ENCODE measurements at regions not wholly inside any gene's neighbourhood (a gene's known extent, or its start where the extent isn't known, plus 50 kb on each side); places are given as distances from the start of the nearest gene placed in this dataset.

- no peak for TF ChIP-seq CTCF (conservative IDR thresholded peaks at IDR 0.05)
- Histone ChIP-seq H2BK15ac (ENCODE audit: low read depth, low read length) (no peak overlapping the region), H3K56ac (ENCODE audit: insufficient read length, low read depth, low read length) (no peak overlapping the region), H3K9ac (ENCODE audit: extremely low read depth, insufficient read length, low read length) (no peak overlapping the region), H3K79me2 (ENCODE audit: insufficient read depth, low read length) (no peaks in the 10 kb centered on the region), H2BK12ac (ENCODE audit: insufficient read length, low read depth, low read length) (no peak overlapping the region), H3K23me2 (ENCODE audit: insufficient read length, low read depth, low read length, poor library complexity, severe bottlenecking) (no peaks in the 10 kb centered on the region), H2AK5ac (ENCODE audit: insufficient read length, low read length) (no peak overlapping the region), H2AFZ (ENCODE audit: low read length) (no peak overlapping the region), H4K91ac (ENCODE audit: insufficient read length, low read depth, low read length) (no peak overlapping the region), H3K23ac (ENCODE audit: insufficient read length, low read depth, low read length) (no peak overlapping the region), H3K4me1 (ENCODE audit: insufficient read depth, low read length) (no peaks in the 10 kb centered on the region), H4K5ac (ENCODE audit: insufficient read length, low read depth, low read length) (no peak overlapping the region), H2BK5ac (ENCODE audit: insufficient read length, low read length) (no peak overlapping the region), H3K4ac (ENCODE audit: low read depth, low read length) (no peak overlapping the region), H4K8ac (replicated peaks; ENCODE audit: insufficient read length, low read depth, low read length) (no peak overlapping the region), H3K9me3 (ENCODE audit: control insufficient read depth, low read depth, low read length) (no peaks in the 10 kb centered on the region), H4K20me1 (ENCODE audit: control insufficient read depth, insufficient read depth, insufficient read length) (no peaks in the 10 kb centered on the region), H3K79me1 (ENCODE audit: insufficient read depth, low read depth, low read length, poor library complexity, severe bottlenecking) (no peaks in the 10 kb centered on the region), H3K18ac (ENCODE audit: insufficient read length, low read depth, low read length) (no peak overlapping the region), H3T11ph (ENCODE audit: low read length) (no peak overlapping the region), H3K27ac (ENCODE audit: insufficient read length, low read depth, low read length) (no peak overlapping the region), H3K4me2 (ENCODE audit: insufficient read depth, insufficient read length, low read length) (no peak overlapping the region), H3K27me3 (ENCODE audit: insufficient read depth, low read length) (no peaks in the 10 kb centered on the region), H2BK120ac (ENCODE audit: low read depth, low read length, poor library complexity, severe bottlenecking) (no peak overlapping the region), H2BK20ac (ENCODE audit: low read depth, low read length, poor library complexity, severe bottlenecking) (no peak overlapping the region), H3K14ac (ENCODE audit: insufficient read depth, low read length) (no peak overlapping the region)
- Mint-ChIP-seq H3K4me3 (no peak overlapping the region), H3K4me1 (no peaks in the 10 kb centered on the region), H3K9me3 (peaks cover 2 to 10% of the 10 kb centered on the region in 2 experiments; a peak in 2 of 5 replicates), H3K27me3 (ENCODE audit: low read depth) (no peaks in the 10 kb centered on the region; the same call in 1 of the 2 replicates), H3K27ac (no peak overlapping the region), H3K36me3 (ENCODE audit: insufficient read depth in 1 of 3, low read depth in 3 of 3) (peaks cover 0 to 2% (median 0%) of the 10 kb centered on the region in 3 experiments; a peak in 2 of 7 replicates)
- no peak for DNase-seq
- WGBS (ENCODE audit: extremely low coverage, insufficient read length, low lambda C conversion rate), result no CpG with 5 or more reads among the region's 5 CpGs
Measured at GRCh38 chr10:33921970-33922605, 587.6 kb upstream of the NRP1 start.

All from H9 (cell line).